ENCODE measurements at regions not wholly inside any gene's neighbourhood (a gene's known extent, or its start where the extent isn't known, plus 50 kb on each side); places are given as distances from the start of the nearest gene placed in this dataset.

GRCh38 chr4:63524764-63525163 is 884.5 kb downstream of the TECRL start:
- Histone ChIP-seq H3K79me2 (ENCODE audit: control insufficient read depth, insufficient read depth, low read length, unreplicated experiment) (no peaks in the 10 kb centered on the region), H2AFZ (ENCODE audit: low read length, unreplicated experiment) (no peak overlapping the region), H3K4me1 (ENCODE audit: control insufficient read depth, insufficient read depth, low read length, unreplicated experiment) (no peaks in the 10 kb centered on the region), H3K27me3 (ENCODE audit: insufficient read depth, low read length) (no peaks in the 10 kb centered on the region), H3K4me3 (ENCODE audit: low read depth, low read length) (no peak overlapping the region), H3K27ac (ENCODE audit: low read depth, low read length) (no peak overlapping the region), H3K36me3 (ENCODE audit: insufficient read depth, low read length) (no peaks in the 10 kb centered on the region)

GRCh38 chr4:63505714-63506460 is 903.4 kb downstream of the TECRL start:
- H2AFZ ChIP-seq (ENCODE audit: low read length, unreplicated experiment) = no peak overlapping the region
- H3K4me3 ChIP-seq (ENCODE audit: low read depth, low read length) = no peak overlapping the region
- no peaks in the 10 kb centered on the region for H3K4me1 ChIP-seq (ENCODE audit: control insufficient read depth, insufficient read depth, low read length, unreplicated experiment)
- no peaks in the 10 kb centered on the region for H3K79me2 ChIP-seq (ENCODE audit: control insufficient read depth, insufficient read depth, low read length, unreplicated experiment)
- H3K36me3 ChIP-seq (ENCODE audit: insufficient read depth, low read length) = no peaks in the 10 kb centered on the region
- H3K27ac ChIP-seq (ENCODE audit: low read depth, low read length) = no peak overlapping the region
- no peaks in the 10 kb centered on the region for H3K27me3 ChIP-seq (ENCODE audit: insufficient read depth, low read length)

- no peaks in the 10 kb centered on the region for H3K79me2 ChIP-seq (ENCODE audit: control insufficient read depth, insufficient read depth, low read length, unreplicated experiment)
- no peaks in the 10 kb centered on the region for H3K27me3 ChIP-seq (ENCODE audit: insufficient read depth, low read length)
- no peak overlapping the region for H3K27ac ChIP-seq (ENCODE audit: low read depth, low read length)
- no peak overlapping the region for H2AFZ ChIP-seq (ENCODE audit: low read length, unreplicated experiment)
- H3K4me3 ChIP-seq (ENCODE audit: low read depth, low read length) = no peak overlapping the region
- H3K36me3 ChIP-seq (ENCODE audit: insufficient read depth, low read length) = no peaks in the 10 kb centered on the region
- H3K4me1 ChIP-seq (ENCODE audit: control insufficient read depth, insufficient read depth, low read length, unreplicated experiment) = no peaks in the 10 kb centered on the region
Measured at GRCh38 chr4:63493265-63493664, 916.0 kb downstream of the TECRL start.

- no peak overlapping the region for H2AFZ ChIP-seq (ENCODE audit: low read length, unreplicated experiment)
- H3K27me3 ChIP-seq (ENCODE audit: insufficient read depth, low read length) = no peaks in the 10 kb centered on the region
- H3K27ac ChIP-seq (ENCODE audit: low read depth, low read length) = no peak overlapping the region
- H3K79me2 ChIP-seq (ENCODE audit: control insufficient read depth, insufficient read depth, low read length, unreplicated experiment) = no peaks in the 10 kb centered on the region
- no peaks in the 10 kb centered on the region for H3K36me3 ChIP-seq (ENCODE audit: insufficient read depth, low read length)
- H3K4me3 ChIP-seq (ENCODE audit: low read depth, low read length) = no peak overlapping the region
- H3K4me1 ChIP-seq (ENCODE audit: control insufficient read depth, insufficient read depth, low read length, unreplicated experiment) = no peaks in the 10 kb centered on the region
Measured at GRCh38 chr4:63492515-63492914, 916.7 kb downstream of the TECRL start.

- H3K4me1 ChIP-seq (ENCODE audit: control insufficient read depth, insufficient read depth, low read length, unreplicated experiment) = no peaks in the 10 kb centered on the region
- H3K36me3 ChIP-seq (ENCODE audit: insufficient read depth, low read length) = no peaks in the 10 kb centered on the region
- H3K4me3 ChIP-seq (ENCODE audit: low read depth, low read length) = no peak overlapping the region
- H2AFZ ChIP-seq (ENCODE audit: low read length, unreplicated experiment) = no peak overlapping the region
- no peaks in the 10 kb centered on the region for H3K27me3 ChIP-seq (ENCODE audit: insufficient read depth, low read length)
- H3K27ac ChIP-seq (ENCODE audit: low read depth, low read length) = no peak overlapping the region
- H3K79me2 ChIP-seq (ENCODE audit: control insufficient read depth, insufficient read depth, low read length, unreplicated experiment) = no peaks in the 10 kb centered on the region
Measured at GRCh38 chr4:63464393-63464792, 944.9 kb downstream of the TECRL start.

GRCh38 chr4:63460075-63460474 is 949.2 kb downstream of the TECRL start:
- no peaks in the 10 kb centered on the region for H3K4me1 ChIP-seq (ENCODE audit: control insufficient read depth, insufficient read depth, low read length, unreplicated experiment)
- no peaks in the 10 kb centered on the region for H3K36me3 ChIP-seq (ENCODE audit: insufficient read depth, low read length)
- no peaks in the 10 kb centered on the region for H3K27me3 ChIP-seq (ENCODE audit: insufficient read depth, low read length)
- H3K4me3 ChIP-seq (ENCODE audit: low read depth, low read length) = no peak overlapping the region
- no peak overlapping the region for H3K27ac ChIP-seq (ENCODE audit: low read depth, low read length)
- no peak overlapping the region for H2AFZ ChIP-seq (ENCODE audit: low read length, unreplicated experiment)
- no peaks in the 10 kb centered on the region for H3K79me2 ChIP-seq (ENCODE audit: control insufficient read depth, insufficient read depth, low read length, unreplicated experiment)

- Histone ChIP-seq H3K27me3 (ENCODE audit: insufficient read depth, low read length) (no peaks in the 10 kb centered on the region), H3K79me2 (ENCODE audit: control insufficient read depth, insufficient read depth, low read length, unreplicated experiment) (no peaks in the 10 kb centered on the region), H3K4me3 (ENCODE audit: low read depth, low read length) (no peak overlapping the region), H3K36me3 (ENCODE audit: insufficient read depth, low read length) (no peaks in the 10 kb centered on the region), H3K27ac (ENCODE audit: low read depth, low read length) (no peak overlapping the region), H3K4me1 (ENCODE audit: control insufficient read depth, insufficient read depth, low read length, unreplicated experiment) (no peaks in the 10 kb centered on the region), H2AFZ (ENCODE audit: low read length, unreplicated experiment) (no peak overlapping the region)
Measured at GRCh38 chr4:63459329-63459728, 949.9 kb downstream of the TECRL start.

- H3K79me2 ChIP-seq (ENCODE audit: control insufficient read depth, insufficient read depth, low read length, unreplicated experiment) = no peaks in the 10 kb centered on the region
- no peak overlapping the region for H3K4me3 ChIP-seq (ENCODE audit: low read depth, low read length)
- no peak overlapping the region for H2AFZ ChIP-seq (ENCODE audit: low read length, unreplicated experiment)
- no peaks in the 10 kb centered on the region for H3K27me3 ChIP-seq (ENCODE audit: insufficient read depth, low read length)
- no peaks in the 10 kb centered on the region for H3K36me3 ChIP-seq (ENCODE audit: insufficient read depth, low read length)
- H3K4me1 ChIP-seq (ENCODE audit: control insufficient read depth, insufficient read depth, low read length, unreplicated experiment) = no peaks in the 10 kb centered on the region
- H3K27ac ChIP-seq (ENCODE audit: low read depth, low read length) = no peak overlapping the region
Measured at GRCh38 chr4:63458010-63458409, 951.2 kb downstream of the TECRL start.

- H3K36me3 ChIP-seq (ENCODE audit: insufficient read depth, low read length) = no peaks in the 10 kb centered on the region
- H2AFZ ChIP-seq (ENCODE audit: low read length, unreplicated experiment) = no peak overlapping the region
- H3K4me1 ChIP-seq (ENCODE audit: control insufficient read depth, insufficient read depth, low read length, unreplicated experiment) = no peaks in the 10 kb centered on the region
- no peak overlapping the region for H3K4me3 ChIP-seq (ENCODE audit: low read depth, low read length)
- no peaks in the 10 kb centered on the region for H3K79me2 ChIP-seq (ENCODE audit: control insufficient read depth, insufficient read depth, low read length, unreplicated experiment)
- H3K27ac ChIP-seq (ENCODE audit: low read depth, low read length) = no peak overlapping the region
- no peaks in the 10 kb centered on the region for H3K27me3 ChIP-seq (ENCODE audit: insufficient read depth, low read length)
Measured at GRCh38 chr4:63440236-63440635, 969.0 kb downstream of the TECRL start.

GRCh38 chr4:63430105-63430504 is 979.1 kb downstream of the TECRL start:
- H3K27ac ChIP-seq (ENCODE audit: low read depth, low read length) = no peak overlapping the region
- no peak overlapping the region for H2AFZ ChIP-seq (ENCODE audit: low read length, unreplicated experiment)
- no peaks in the 10 kb centered on the region for H3K4me1 ChIP-seq (ENCODE audit: control insufficient read depth, insufficient read depth, low read length, unreplicated experiment)
- H3K36me3 ChIP-seq (ENCODE audit: insufficient read depth, low read length) = no peaks in the 10 kb centered on the region
- H3K79me2 ChIP-seq (ENCODE audit: control insufficient read depth, insufficient read depth, low read length, unreplicated experiment) = no peaks in the 10 kb centered on the region
- no peak overlapping the region for H3K4me3 ChIP-seq (ENCODE audit: low read depth, low read length)
- no peaks in the 10 kb centered on the region for H3K27me3 ChIP-seq (ENCODE audit: insufficient read depth, low read length)

- no peak overlapping the region for H2AFZ ChIP-seq (ENCODE audit: low read length, unreplicated experiment)
Measured at GRCh38 chr4:63396269-63396668, 1013.0 kb downstream of the TECRL start.

More at GRCh38 chr4:63396269-63396668, 1013.0 kb downstream of the TECRL start:
- Histone ChIP-seq H3K36me3 (ENCODE audit: insufficient read depth, low read length) (no peaks in the 10 kb centered on the region), H3K27me3 (ENCODE audit: insufficient read depth, low read length) (no peaks in the 10 kb centered on the region), H3K4me3 (ENCODE audit: low read depth, low read length) (no peak overlapping the region), H3K4me1 (ENCODE audit: control insufficient read depth, insufficient read depth, low read length, unreplicated experiment) (no peaks in the 10 kb centered on the region), H3K27ac (ENCODE audit: low read depth, low read length) (no peak overlapping the region), H3K79me2 (ENCODE audit: control insufficient read depth, insufficient read depth, low read length, unreplicated experiment) (no peaks in the 10 kb centered on the region)

All from ACC112 (cell line).